ENCODE measurements at regions not wholly inside any gene's neighbourhood (a gene's known extent, or its start where the extent isn't known, plus 50 kb on each side); places are given as distances from the start of the nearest gene placed in this dataset.

DNA sequence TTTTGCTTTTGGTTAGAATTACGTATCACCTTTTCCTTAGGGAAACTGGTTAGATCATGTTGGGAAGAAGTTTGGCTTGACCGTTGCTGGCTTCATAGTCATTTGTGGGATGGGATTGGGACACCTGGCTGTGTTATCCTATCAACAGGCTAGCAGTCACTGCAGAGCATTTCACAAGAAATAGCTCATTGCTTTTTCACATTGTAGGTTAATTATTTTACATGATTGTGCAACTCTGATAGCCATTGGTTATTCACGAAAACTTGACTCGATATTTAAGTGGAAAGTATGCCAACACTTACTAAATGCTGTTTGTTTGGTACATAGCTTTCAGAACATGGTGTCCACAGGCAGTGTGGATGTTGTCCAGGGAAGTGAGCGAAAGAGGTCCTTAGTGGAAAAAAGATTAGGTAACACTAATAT lies 89.4 kb downstream of the NKX2-1 start:
- TF ChIP-seq, protein P1, sequence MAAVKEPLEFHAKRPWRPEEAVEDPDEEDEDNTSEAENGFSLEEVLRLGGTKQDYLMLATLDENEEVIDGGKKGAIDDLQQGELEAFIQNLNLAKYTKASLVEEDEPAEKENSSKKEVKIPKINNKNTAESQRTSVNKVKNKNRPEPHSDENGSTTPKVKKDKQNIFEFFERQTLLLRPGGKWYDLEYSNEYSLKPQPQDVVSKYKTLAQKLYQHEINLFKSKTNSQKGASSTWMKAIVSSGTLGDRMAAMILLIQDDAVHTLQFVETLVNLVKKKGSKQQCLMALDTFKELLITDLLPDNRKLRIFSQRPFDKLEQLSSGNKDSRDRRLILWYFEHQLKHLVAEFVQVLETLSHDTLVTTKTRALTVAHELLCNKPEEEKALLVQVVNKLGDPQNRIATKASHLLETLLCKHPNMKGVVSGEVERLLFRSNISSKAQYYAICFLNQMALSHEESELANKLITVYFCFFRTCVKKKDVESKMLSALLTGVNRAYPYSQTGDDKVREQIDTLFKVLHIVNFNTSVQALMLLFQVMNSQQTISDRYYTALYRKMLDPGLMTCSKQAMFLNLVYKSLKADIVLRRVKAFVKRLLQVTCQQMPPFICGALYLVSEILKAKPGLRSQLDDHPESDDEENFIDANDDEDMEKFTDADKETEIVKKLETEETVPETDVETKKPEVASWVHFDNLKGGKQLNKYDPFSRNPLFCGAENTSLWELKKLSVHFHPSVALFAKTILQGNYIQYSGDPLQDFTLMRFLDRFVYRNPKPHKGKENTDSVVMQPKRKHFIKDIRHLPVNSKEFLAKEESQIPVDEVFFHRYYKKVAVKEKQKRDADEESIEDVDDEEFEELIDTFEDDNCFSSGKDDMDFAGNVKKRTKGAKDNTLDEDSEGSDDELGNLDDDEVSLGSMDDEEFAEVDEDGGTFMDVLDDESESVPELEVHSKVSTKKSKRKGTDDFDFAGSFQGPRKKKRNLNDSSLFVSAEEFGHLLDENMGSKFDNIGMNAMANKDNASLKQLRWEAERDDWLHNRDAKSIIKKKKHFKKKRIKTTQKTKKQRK (IDR thresholded peaks at IDR 0.05; ENCODE audit: borderline replicate concordance, low read depth, low read length), result no peak
- TF ChIP-seq XRCC3 (IDR thresholded peaks at IDR 0.05), result no peak
- no peak for TF ChIP-seq POLR2A (conservative IDR thresholded peaks at IDR 0.05)
- TF ChIP-seq CBX3 (IDR thresholded peaks at IDR 0.05; ENCODE audit: borderline replicate concordance in 1 of 2, low read length in 2 of 2), result no peak
- TF ChIP-seq WHSC1 (IDR thresholded peaks at IDR 0.05; ENCODE audit: low read length), result no peak
- no peak for TF ChIP-seq GATA2 (CRISPR knock-in tag; IDR thresholded peaks at IDR 0.05)
